Esophagus muscularis mucosa (tissue), 4 donors: ENCODE measurements at regions not wholly inside any gene's neighbourhood (a gene's known extent, or its start where the extent isn't known, plus 50 kb on each side); places are given as distances from the start of the nearest gene placed in this dataset.
"Not testable (repeated sequence)": the region's sequence is repeated elsewhere in the genome, so short reads cannot be mapped to it uniquely, and the experiment has no call there.

ENCODE experiments used
- DNase-seq: peaks from one replicate; pipeline ENCODE4 v3.0.0-alpha.2; 2017; ENCODE audit errors: extremely low spot score
- H3K27ac ChIP-seq, 4 donors: fragments of 200-600 bp; sonication (generic); replicated peaks in 1 of 4; 1 replicate in 3 of 4; 2 replicates in 1 of 4; pipeline ENCODE4 v1.5.1; 2016 to 2019; ENCODE audit warnings: mild to moderate bottlenecking in 1 of 4
- H3K27me3 ChIP-seq, 4 donors: fragments of 200-600 bp; sonication (generic); one replicate each; pipeline versions ENCODE4 v1.5.1 to v1.6.0; 2016 to 2019
- H3K36me3 ChIP-seq, 4 donors: fragments of 200-600 bp; sonication (generic); one replicate each; pipeline ENCODE4 v1.5.1; 2016 to 2019
- H3K4me1 ChIP-seq, 4 donors: fragments of 200-600 bp; sonication (generic); one replicate each; pipeline ENCODE4 v1.5.1; 2016 to 2019
- H3K4me3 ChIP-seq, 4 donors: fragments of 200-600 bp; sonication (generic); 1 replicate in 2 of 4; 2 replicates in 2 of 4; pipeline ENCODE4 v1.5.1; 2016 to 2019; ENCODE audit warnings: mild to moderate bottlenecking in 4 of 4, moderate library complexity in 1 of 4
- H3K9me3 ChIP-seq, 4 donors: fragments of 200-600 bp; sonication (generic); 1 replicate in 3 of 4; 2 replicates in 1 of 4; pipeline ENCODE4 v1.5.1; 2016 to 2019
- CTCF ChIP-seq, 3 experiments: fragments of 200-600 bp in 2 of 3; fragments of 450-650 bp in 1 of 3; sonication (generic) in 2 of 3; IDR thresholded peaks; one replicate each; pipeline ENCODE4 v1.5.1; 2017 to 2019; ENCODE audit warnings: antibody characterized with exemption in 3 of 3, mild to moderate bottlenecking in 2 of 3, moderate library complexity in 1 of 3
- EP300 ChIP-seq: sonication (generic); formaldehyde crosslinking; IDR thresholded peaks from one replicate; pipeline ENCODE4 v1.6.1; 2017; ENCODE audit warnings: antibody characterized with exemption
- POLR2A ChIP-seq: fragments of 450-650 bp; IDR thresholded peaks from one replicate; pipeline ENCODE4 v1.6.1; 2017; ENCODE audit warnings: antibody characterized with exemption, moderate library complexity, mild to moderate bottlenecking, low read depth
- POLR2AphosphoS5 ChIP-seq, 2 donors: sonication (generic); formaldehyde crosslinking; IDR thresholded peaks; one replicate each; pipeline ENCODE4 v1.6.1; 2017; ENCODE audit warnings: antibody characterized with exemption in 2 of 2
- WGBS: methylation state at CpG from one replicate; pipeline ENCODE4 v1.1.5; 2018; 5-methylcytosine and 5-hydroxymethylcytosine counted together
- intact Hi-C: fragments of 100-400 bp; cut with DNase I; formaldehyde crosslinking; loops from one replicate; pipeline ENCODE4 v1.15.1; 2023

- intact Hi-C loops = no loop called here
- 77% methylated on average over 20 of the region's 20 CpGs for WGBS
- no peak for TF ChIP-seq CTCF (IDR thresholded peaks at IDR 0.05)
- TF ChIP-seq POLR2AphosphoS5 (IDR thresholded peaks at IDR 0.05) = no peak
- no peak for TF ChIP-seq EP300
- no peak for TF ChIP-seq POLR2A
- Histone ChIP-seq H3K9me3 (no peaks in the 10 kb centered on the region), H3K27me3 (peaks cover 0 to 2% (median 0%) of the 10 kb centered on the region in 4 donors), H3K4me1 (no peaks in the 10 kb centered on the region), H3K36me3 (no peaks in the 10 kb centered on the region), H3K4me3 (no peak overlapping the region), H3K27ac (no peak overlapping the region)
- DNase-seq = no peak
Measured at GRCh38 chr11:70597751-70598625, 199.7 kb downstream of the CTTN start.

- H3K4me3 ChIP-seq, H3K27me3 ChIP-seq, H3K4me1 ChIP-seq, H3K9me3 ChIP-seq, H3K36me3 ChIP-seq, DNase-seq, H3K27ac ChIP-seq, intact Hi-C loops: not testable (repeated sequence)
- 92% methylated on average over 7 of the region's 7 CpGs for WGBS
Measured at GRCh38 chr11:70600911-70601415, 202.6 kb downstream of the CTTN start.

GRCh38 chr11:70601861-70602538 lies 203.7 kb downstream of the CTTN start:
- intact Hi-C loops = no loop called here
- DNase-seq = no peak
- WGBS = 75% methylated on average over 11 of the region's 11 CpGs

GRCh38 chr11:70603114-70603755 lies 204.9 kb downstream of the CTTN start:
- intact Hi-C loops = no loop called here
- no peaks in the 10 kb centered on the region for H3K9me3 ChIP-seq
- H3K4me1 ChIP-seq = no peaks in the 10 kb centered on the region
- no peak overlapping the region for H3K4me3 ChIP-seq
- no peaks in the 10 kb centered on the region for H3K36me3 ChIP-seq
- no peak for DNase-seq
- no peak overlapping the region for H3K27ac ChIP-seq
- TF ChIP-seq EP300 (no peak), POLR2AphosphoS5 (IDR thresholded peaks at IDR 0.05) (no peak), POLR2A (no peak), CTCF (IDR thresholded peaks at IDR 0.05) (no peak)
- WGBS = 76% methylated on average over 6 of the region's 10 CpGs
- H3K27me3 ChIP-seq = peaks cover 0 to 3% (median 0%) of the 10 kb centered on the region in 4 donors

More at GRCh38 chr11:70601861-70602538, 203.7 kb downstream of the CTTN start:
- TF ChIP-seq POLR2A = no peak
- no peak for TF ChIP-seq POLR2AphosphoS5 (IDR thresholded peaks at IDR 0.05)
- no peak for TF ChIP-seq CTCF (IDR thresholded peaks at IDR 0.05)
- no peak for TF ChIP-seq EP300
- H3K9me3 ChIP-seq = no peaks in the 10 kb centered on the region
- H3K36me3 ChIP-seq = no peaks in the 10 kb centered on the region
- H3K4me1 ChIP-seq = no peaks in the 10 kb centered on the region
- H3K27me3 ChIP-seq = no peaks in the 10 kb centered on the region
- no peak overlapping the region for H3K4me3 ChIP-seq
- H3K27ac ChIP-seq = no peak overlapping the region

- H3K4me3 ChIP-seq = no peak overlapping the region
- H3K27ac ChIP-seq = no peak overlapping the region
- intact Hi-C loops = no loop called here
- TF ChIP-seq CTCF (IDR thresholded peaks at IDR 0.05) (no peak), POLR2A (no peak), POLR2AphosphoS5 (IDR thresholded peaks at IDR 0.05) (no peak), EP300 (no peak)
- H3K27me3 ChIP-seq = peaks cover 0 to 3% (median 0%) of the 10 kb centered on the region in 4 donors
- no peak for DNase-seq
- H3K36me3 ChIP-seq = no peaks in the 10 kb centered on the region
- no peaks in the 10 kb centered on the region for H3K9me3 ChIP-seq
- H3K4me1 ChIP-seq = no peaks in the 10 kb centered on the region
- 66% methylated on average over 8 of the region's 9 CpGs for WGBS
Measured at GRCh38 chr11:70603756-70604211, 205.5 kb downstream of the CTTN start.
